Gastrocnemius medialis (tissue), 4 donors: ENCODE measurements at regions not wholly inside any gene's neighbourhood (a gene's known extent, or its start where the extent isn't known, plus 50 kb on each side); places are given as distances from the start of the nearest gene placed in this dataset.

Experiments used
- ATAC-seq, 2 donors: fragments of 150-250 bp; one replicate each; pipeline ENCODE4 v1.9.1; 2016
- DNase-seq, 2 donors: peaks; one replicate each; pipeline ENCODE4 v3.0.0-alpha.2; 2019
- H3K27ac ChIP-seq, 4 donors: fragments of 200-600 bp; sonication (generic); 1 replicate in 1 of 4; 2 replicates in 3 of 4; pipeline ENCODE4 v1.5.1; 2016 to 2018; ENCODE audit warnings: mild to moderate bottlenecking in 2 of 4, moderate library complexity in 1 of 4
- H3K27me3 ChIP-seq, 3 donors: fragments of 200-600 bp; sonication (generic) in 2 of 3; 1 replicate in 1 of 3; 2 replicates in 2 of 3; pipeline versions ENCODE4 v1.5.1 to v1.6.0; 2016 to 2019; ENCODE audit warnings: mild to moderate bottlenecking in 1 of 3, moderate library complexity in 1 of 3
- H3K36me3 ChIP-seq, 2 donors: fragments of 200-600 bp; sonication (generic) in 1 of 2; one replicate each; pipeline ENCODE4 v1.5.1; 2017 to 2018
- H3K4me1 ChIP-seq, 2 donors: fragments of 200-600 bp; sonication (generic) in 1 of 2; one replicate each; pipeline ENCODE4 v1.5.1; 2016 to 2017; ENCODE audit warnings: mild to moderate bottlenecking in 2 of 2
- H3K4me3 ChIP-seq, 4 donors: fragments of 200-600 bp; sonication (generic) in 3 of 4; 1 replicate in 1 of 4; 2 replicates in 3 of 4; pipeline ENCODE4 v1.5.1; 2016 to 2019; ENCODE audit warnings: mild to moderate bottlenecking in 2 of 4
- H3K9me3 ChIP-seq, 3 donors: fragments of 200-600 bp; sonication (generic) in 2 of 3; 1 replicate in 1 of 3; 2 replicates in 2 of 3; pipeline ENCODE4 v1.5.1; 2016 to 2019
- POLR2A ChIP-seq, 2 donors: fragments of 450-650 bp; IDR thresholded peaks; one replicate each; pipeline ENCODE4 v1.6.1; 2017; ENCODE audit warnings: antibody characterized with exemption in 2 of 2, mild to moderate bottlenecking in 2 of 2, moderate library complexity in 2 of 2
- in situ Hi-C, 4 donors: fragments of 200-750 bp; cut with MboI; loops; one replicate each; pipeline versions ENCODE4 v1.15.0 to v1.8.0; 2017; ENCODE audit warnings: low sequenced_read_pairs in 4 of 4
- intact Hi-C: fragments of 100-400 bp; cut with DNase I; formaldehyde crosslinking; loops from one replicate; pipeline ENCODE4 v1.15.1; 2023; ENCODE audit warnings: low total_unique reads
- TF ChIP-seq, protein P1 (sequence below), 5 experiments: fragments of 450-650 bp in 3 of 5; fragments of 200-600 bp in 2 of 5; sonication (generic) in 2 of 5; IDR thresholded peaks in 4 of 5; conservative IDR thresholded peaks in 1 of 5; 1 replicate in 4 of 5; 2 replicates in 1 of 5; pipeline ENCODE4 v1.5.1; 2016 to 2019; ENCODE audit warnings: antibody characterized with exemption in 5 of 5, mild to moderate bottlenecking in 3 of 5, moderate library complexity in 3 of 5

GRCh38 chr11:127656116-127656836, 655.7 kb upstream of the KIRREL3 start:
- no peak overlapping the region for H3K4me3 ChIP-seq
- H3K36me3 ChIP-seq, result no peaks in the 10 kb centered on the region
- no peaks in the 10 kb centered on the region for H3K4me1 ChIP-seq
- no peaks in the 10 kb centered on the region for H3K27me3 ChIP-seq
- no peak for ATAC-seq
- in situ Hi-C loops, result no loop called here
- H3K27ac ChIP-seq, result no peak overlapping the region
- no peak for TF ChIP-seq POLR2A (IDR thresholded peaks at IDR 0.05)
- TF ChIP-seq, protein P1, sequence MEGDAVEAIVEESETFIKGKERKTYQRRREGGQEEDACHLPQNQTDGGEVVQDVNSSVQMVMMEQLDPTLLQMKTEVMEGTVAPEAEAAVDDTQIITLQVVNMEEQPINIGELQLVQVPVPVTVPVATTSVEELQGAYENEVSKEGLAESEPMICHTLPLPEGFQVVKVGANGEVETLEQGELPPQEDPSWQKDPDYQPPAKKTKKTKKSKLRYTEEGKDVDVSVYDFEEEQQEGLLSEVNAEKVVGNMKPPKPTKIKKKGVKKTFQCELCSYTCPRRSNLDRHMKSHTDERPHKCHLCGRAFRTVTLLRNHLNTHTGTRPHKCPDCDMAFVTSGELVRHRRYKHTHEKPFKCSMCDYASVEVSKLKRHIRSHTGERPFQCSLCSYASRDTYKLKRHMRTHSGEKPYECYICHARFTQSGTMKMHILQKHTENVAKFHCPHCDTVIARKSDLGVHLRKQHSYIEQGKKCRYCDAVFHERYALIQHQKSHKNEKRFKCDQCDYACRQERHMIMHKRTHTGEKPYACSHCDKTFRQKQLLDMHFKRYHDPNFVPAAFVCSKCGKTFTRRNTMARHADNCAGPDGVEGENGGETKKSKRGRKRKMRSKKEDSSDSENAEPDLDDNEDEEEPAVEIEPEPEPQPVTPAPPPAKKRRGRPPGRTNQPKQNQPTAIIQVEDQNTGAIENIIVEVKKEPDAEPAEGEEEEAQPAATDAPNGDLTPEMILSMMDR (IDR thresholded peaks at IDR 0.05 in 4 of 5, conservative IDR thresholded peaks at IDR 0.05 in 1 of 5), result no peak
- intact Hi-C loops, result no loop called here
- H3K9me3 ChIP-seq, result no peaks in the 10 kb centered on the region
- DNase-seq, result no peak

DNA sequence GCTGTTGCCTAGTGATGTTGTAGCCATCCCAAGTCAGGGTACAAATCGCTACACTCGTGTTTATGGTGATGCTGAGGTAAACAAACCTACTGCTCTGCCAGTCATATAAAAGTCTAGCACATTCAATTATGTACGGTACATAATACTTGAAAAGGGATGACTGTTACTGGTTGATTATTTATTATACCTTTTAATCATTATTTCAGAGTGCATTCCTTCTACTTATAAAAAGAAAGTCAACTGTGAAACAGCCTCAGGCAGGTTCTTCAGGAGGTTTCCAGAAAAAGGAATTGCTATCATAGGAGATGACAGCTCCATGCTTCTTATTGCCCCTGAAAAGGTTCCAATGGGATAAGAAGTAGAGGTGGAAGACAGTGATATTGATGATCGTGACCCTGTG, 652.5 kb upstream of the KIRREL3 start:
- no peaks in the 10 kb centered on the region for H3K4me1 ChIP-seq
- H3K9me3 ChIP-seq, result no peaks in the 10 kb centered on the region
- no peak overlapping the region for H3K27ac ChIP-seq
- no peak for ATAC-seq
- in situ Hi-C loops, result no loop called here
- H3K4me3 ChIP-seq, result no peak overlapping the region
- H3K27me3 ChIP-seq, result no peaks in the 10 kb centered on the region
- no peak for DNase-seq
- TF ChIP-seq, protein P1 (IDR thresholded peaks at IDR 0.05 in 4 of 5, conservative IDR thresholded peaks at IDR 0.05 in 1 of 5), result no peak
- no peak for TF ChIP-seq POLR2A (IDR thresholded peaks at IDR 0.05)
- no peaks in the 10 kb centered on the region for H3K36me3 ChIP-seq
- intact Hi-C loops, result no loop called here

GRCh38 chr11:127651888-127652221, 651.3 kb upstream of the KIRREL3 start:
- intact Hi-C loops (no loop called here), in situ Hi-C loops (no loop called here)
- H3K27ac ChIP-seq, result no peak overlapping the region
- no peaks in the 10 kb centered on the region for H3K9me3 ChIP-seq
- ATAC-seq (no peak), DNase-seq (no peak)
- H3K36me3 ChIP-seq, result no peaks in the 10 kb centered on the region
- H3K4me3 ChIP-seq, result no peak overlapping the region
- no peak for TF ChIP-seq POLR2A (IDR thresholded peaks at IDR 0.05)
- TF ChIP-seq, protein P1 (IDR thresholded peaks at IDR 0.05 in 4 of 5, conservative IDR thresholded peaks at IDR 0.05 in 1 of 5), result no peak
- H3K27me3 ChIP-seq, result no peaks in the 10 kb centered on the region
- no peaks in the 10 kb centered on the region for H3K4me1 ChIP-seq

DNA sequence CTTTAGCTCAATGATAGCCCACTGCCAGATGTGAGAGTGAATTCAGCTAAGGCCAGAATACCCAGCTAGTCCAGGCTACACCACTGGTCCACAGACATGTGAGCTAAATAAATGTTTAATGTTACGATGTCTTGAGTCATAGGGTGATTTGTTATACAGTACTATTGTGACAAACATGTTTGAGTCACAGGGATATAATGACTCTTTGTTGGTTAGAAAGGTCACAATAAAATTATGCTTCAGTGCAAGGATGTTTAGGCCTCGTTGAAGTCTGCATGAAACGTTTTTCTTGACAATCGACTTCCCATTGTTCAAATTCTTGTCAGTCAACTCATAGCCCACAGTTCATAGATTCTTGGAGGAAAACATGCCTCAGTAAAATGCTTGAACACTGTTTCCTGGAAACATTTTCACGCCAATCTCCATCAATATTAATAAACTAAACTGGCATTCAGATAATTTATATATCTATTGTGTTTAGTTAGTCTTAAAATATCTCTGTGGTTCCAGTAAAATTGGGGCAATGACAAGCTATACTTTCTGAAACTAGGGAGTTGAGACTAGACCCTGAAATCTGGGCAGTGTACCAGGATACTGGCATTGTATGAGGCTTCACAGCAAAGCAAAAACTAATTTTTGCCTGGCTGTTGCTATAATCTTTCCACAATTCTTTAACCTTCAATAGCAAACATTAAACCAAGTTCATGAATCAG, 650.8 kb upstream of the KIRREL3 start:
- Histone ChIP-seq H3K4me3 (no peak overlapping the region), H3K27me3 (no peaks in the 10 kb centered on the region), H3K36me3 (no peaks in the 10 kb centered on the region), H3K9me3 (no peaks in the 10 kb centered on the region), H3K4me1 (no peaks in the 10 kb centered on the region), H3K27ac (no peak overlapping the region)
- ATAC-seq (no peak), DNase-seq (no peak)
- TF ChIP-seq, protein P1 (IDR thresholded peaks at IDR 0.05 in 4 of 5, conservative IDR thresholded peaks at IDR 0.05 in 1 of 5), result no peak
- no peak for TF ChIP-seq POLR2A (IDR thresholded peaks at IDR 0.05)
- in situ Hi-C loops, result no loop called here
- intact Hi-C loops, result no loop called here
